ENCODE measurements at regions not wholly inside any gene's neighbourhood (a gene's known extent, or its start where the extent isn't known, plus 50 kb on each side); places are given as distances from the start of the nearest gene placed in this dataset.
"Not testable (repeated sequence)": the region's sequence is repeated elsewhere in the genome, so short reads cannot be mapped to it uniquely, and the experiment has no call there.

- H2AFZ ChIP-seq (ENCODE audit: low read depth, low read length); H3K79me2 ChIP-seq (ENCODE audit: control insufficient read depth, insufficient read depth, low read length); H3K27me3 ChIP-seq (ENCODE audit: control insufficient read depth in 2 of 2, insufficient read depth in 2 of 2, low read length in 2 of 2); H3K36me3 ChIP-seq (ENCODE audit: control insufficient read depth in 2 of 2, extremely low read depth in 1 of 2, insufficient read depth in 2 of 2, low read length in 2 of 2); FAIRE-seq; H3K9ac ChIP-seq (replicated peaks; ENCODE audit: extremely low read depth, insufficient read depth, low read length); CTCF ChIA-PET; H3K4me1 ChIP-seq (ENCODE audit: control insufficient read depth, extremely low read depth, insufficient read depth, low read length); intact Hi-C loops (cut with micrococcal nuclease); H3K9me3 ChIP-seq (replicated peaks; ENCODE audit: control insufficient read depth, insufficient read depth, low read length); H3K4me2 ChIP-seq (ENCODE audit: insufficient read depth, low read length); BruUV-seq (replicated peaks); H3K4me3 ChIP-seq (replicated peaks in 1 of 3; ENCODE audit: insufficient read depth in 1 of 3, low read depth in 1 of 3, low read length in 3 of 3); H3K9me1 ChIP-seq (replicated peaks; ENCODE audit: control insufficient read depth, extremely low read depth, insufficient read depth, low read length); H3K27ac ChIP-seq (ENCODE audit: insufficient read depth, low read depth, low read length); H4K20me1 ChIP-seq (replicated peaks; ENCODE audit: control insufficient read depth, extremely low read depth, insufficient read depth, low read length); DNase-seq (ENCODE audit: low read depth, low spot score); POLR2A ChIA-PET; dilution Hi-C loops (cut with MboI; ENCODE audit: extremely low pct_ligation_motif_present, low sequenced_read_pairs): not testable (repeated sequence)
Observed at GRCh38 chr14:105893686-105894085, 367.3 kb downstream of the TMEM121 start.

DNA sequence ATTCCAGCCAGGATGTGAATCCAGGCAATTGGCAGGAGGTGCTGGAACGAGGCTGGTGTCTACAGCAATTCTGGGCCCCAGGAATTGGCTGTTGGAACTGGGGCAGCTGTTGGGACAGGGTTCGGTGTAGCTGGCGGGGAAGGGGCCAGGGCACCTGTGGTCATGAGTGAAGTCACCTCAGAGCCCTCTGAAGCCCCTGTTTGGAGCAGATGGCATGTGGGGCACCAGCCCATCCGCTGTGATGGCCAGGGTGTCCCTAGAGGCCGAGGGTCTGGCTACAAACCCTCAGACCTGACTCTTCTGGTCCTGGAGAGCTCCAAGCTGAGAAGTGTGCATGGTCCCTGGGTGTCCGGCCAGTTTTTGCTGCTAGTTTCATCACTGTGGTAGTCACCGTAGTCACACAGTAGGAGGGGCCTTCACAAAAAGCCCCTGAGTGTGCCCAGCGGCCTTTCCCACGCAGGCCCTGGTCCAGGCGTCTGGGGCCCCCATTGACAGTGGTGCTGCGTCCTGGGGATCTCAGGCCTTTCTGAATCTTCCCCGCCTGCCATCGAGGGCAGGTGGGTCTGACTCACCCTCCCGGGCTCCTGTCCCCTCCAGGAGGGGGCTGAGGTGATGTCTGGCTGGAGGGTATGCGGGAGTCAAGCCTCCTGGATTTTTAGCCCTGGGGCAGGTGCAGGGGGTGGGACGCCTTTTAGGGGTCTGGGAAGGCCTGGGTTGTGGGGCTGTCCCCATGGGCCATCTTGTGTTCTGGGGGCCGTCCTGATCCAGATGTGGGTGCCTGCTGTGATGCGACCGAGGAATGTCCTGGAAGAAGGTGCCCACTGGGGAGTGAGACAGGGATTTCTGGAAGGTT, 368.0 kb downstream of the TMEM121 start:
- Histone ChIP-seq H3K9me3 (replicated peaks; ENCODE audit: control insufficient read depth, insufficient read depth, low read length) (no peaks in the 10 kb centered on the region), H3K4me3 (replicated peaks in 1 of 3; ENCODE audit: insufficient read depth in 1 of 3, low read depth in 1 of 3, low read length in 3 of 3) (no peak overlapping the region), H2AFZ (ENCODE audit: low read depth, low read length) (no peak overlapping the region), H3K79me2 (ENCODE audit: control insufficient read depth, insufficient read depth, low read length) (no peaks in the 10 kb centered on the region), H3K9me1 (replicated peaks; ENCODE audit: control insufficient read depth, extremely low read depth, insufficient read depth, low read length) (no peaks in the 10 kb centered on the region), H3K4me1 (ENCODE audit: control insufficient read depth, extremely low read depth, insufficient read depth, low read length) (no peaks in the 10 kb centered on the region), H4K20me1 (replicated peaks; ENCODE audit: control insufficient read depth, extremely low read depth, insufficient read depth, low read length) (no peaks in the 10 kb centered on the region), H3K9ac (replicated peaks; ENCODE audit: extremely low read depth, insufficient read depth, low read length) (no peak overlapping the region), H3K36me3 (ENCODE audit: control insufficient read depth in 2 of 2, extremely low read depth in 1 of 2, insufficient read depth in 2 of 2, low read length in 2 of 2) (no peaks in the 10 kb centered on the region), H3K4me2 (ENCODE audit: insufficient read depth, low read length) (no peak overlapping the region), H3K27me3 (ENCODE audit: control insufficient read depth in 2 of 2, insufficient read depth in 2 of 2, low read length in 2 of 2) (no peaks in the 10 kb centered on the region), H3K27ac (ENCODE audit: insufficient read depth, low read depth, low read length) (no peak overlapping the region)
- ChIA-PET CTCF (no interaction called here), POLR2A (no interaction called here)
- dilution Hi-C loops (cut with MboI; ENCODE audit: extremely low pct_ligation_motif_present, low sequenced_read_pairs) = no loop called here
- FAIRE-seq (no peak), DNase-seq (ENCODE audit: low read depth, low spot score) (no peak)
- no TSS peak for BruUV-seq (replicated peaks)
- intact Hi-C loops (cut with micrococcal nuclease) = no loop called here
- no peak for TF ChIP-seq CTCF (IDR thresholded peaks at IDR 0.05; ENCODE audit: extremely low read depth in 1 of 2, insufficient read depth in 1 of 2, low read depth in 1 of 2, low read length in 2 of 2)
- TF ChIP-seq, protein P1, sequence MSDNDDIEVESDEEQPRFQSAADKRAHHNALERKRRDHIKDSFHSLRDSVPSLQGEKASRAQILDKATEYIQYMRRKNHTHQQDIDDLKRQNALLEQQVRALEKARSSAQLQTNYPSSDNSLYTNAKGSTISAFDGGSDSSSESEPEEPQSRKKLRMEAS (IDR thresholded peaks at IDR 0.05; ENCODE audit: insufficient read depth, insufficient read length) = no peak
- TF ChIP-seq JUN (IDR thresholded peaks at IDR 0.05; ENCODE audit: borderline replicate concordance, insufficient read depth, insufficient read length, low read depth) = no peak
- TF ChIP-seq POLR2AphosphoS5 (IDR thresholded peaks at IDR 0.05; ENCODE audit: insufficient read depth, low read depth, low read length) = no peak
- TF ChIP-seq MYC (IDR thresholded peaks at IDR 0.05; ENCODE audit: low read depth, low read length) = no peak

All from endothelial cell of umbilical vein (primary cell).